ENCODE measurements at regions not wholly inside any gene's neighbourhood (a gene's known extent, or its start where the extent isn't known, plus 50 kb on each side); places are given as distances from the start of the nearest gene placed in this dataset.

DNA sequence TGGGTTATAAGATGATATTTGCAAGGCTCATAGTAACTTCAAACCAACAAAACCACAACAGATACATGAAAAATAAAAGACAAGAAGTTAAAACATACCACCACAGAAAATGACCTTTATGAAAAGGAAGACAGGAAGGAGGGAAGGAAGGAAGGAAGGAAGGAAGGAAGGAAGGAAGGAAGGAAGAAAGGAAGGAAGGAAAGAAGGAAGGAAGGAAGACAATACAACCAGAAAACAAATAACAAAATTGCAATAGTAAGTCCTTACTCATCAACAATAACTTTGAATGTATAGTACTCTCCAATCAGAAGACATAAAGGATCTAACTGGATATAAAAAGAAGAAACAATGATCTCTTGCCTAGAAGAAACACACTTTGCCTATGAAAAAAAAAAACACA, 287.4 kb upstream of the DCBLD2 start:
- DNase-seq (ENCODE audit: low read depth) = no peak
- TF ChIP-seq, protein P1, sequence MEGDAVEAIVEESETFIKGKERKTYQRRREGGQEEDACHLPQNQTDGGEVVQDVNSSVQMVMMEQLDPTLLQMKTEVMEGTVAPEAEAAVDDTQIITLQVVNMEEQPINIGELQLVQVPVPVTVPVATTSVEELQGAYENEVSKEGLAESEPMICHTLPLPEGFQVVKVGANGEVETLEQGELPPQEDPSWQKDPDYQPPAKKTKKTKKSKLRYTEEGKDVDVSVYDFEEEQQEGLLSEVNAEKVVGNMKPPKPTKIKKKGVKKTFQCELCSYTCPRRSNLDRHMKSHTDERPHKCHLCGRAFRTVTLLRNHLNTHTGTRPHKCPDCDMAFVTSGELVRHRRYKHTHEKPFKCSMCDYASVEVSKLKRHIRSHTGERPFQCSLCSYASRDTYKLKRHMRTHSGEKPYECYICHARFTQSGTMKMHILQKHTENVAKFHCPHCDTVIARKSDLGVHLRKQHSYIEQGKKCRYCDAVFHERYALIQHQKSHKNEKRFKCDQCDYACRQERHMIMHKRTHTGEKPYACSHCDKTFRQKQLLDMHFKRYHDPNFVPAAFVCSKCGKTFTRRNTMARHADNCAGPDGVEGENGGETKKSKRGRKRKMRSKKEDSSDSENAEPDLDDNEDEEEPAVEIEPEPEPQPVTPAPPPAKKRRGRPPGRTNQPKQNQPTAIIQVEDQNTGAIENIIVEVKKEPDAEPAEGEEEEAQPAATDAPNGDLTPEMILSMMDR (conservative IDR thresholded peaks at IDR 0.05; ENCODE audit: low read depth, low read length) = no peak
- no peak overlapping the region for H3K4me3 ChIP-seq (ENCODE audit: low read depth, low read length)

DNA sequence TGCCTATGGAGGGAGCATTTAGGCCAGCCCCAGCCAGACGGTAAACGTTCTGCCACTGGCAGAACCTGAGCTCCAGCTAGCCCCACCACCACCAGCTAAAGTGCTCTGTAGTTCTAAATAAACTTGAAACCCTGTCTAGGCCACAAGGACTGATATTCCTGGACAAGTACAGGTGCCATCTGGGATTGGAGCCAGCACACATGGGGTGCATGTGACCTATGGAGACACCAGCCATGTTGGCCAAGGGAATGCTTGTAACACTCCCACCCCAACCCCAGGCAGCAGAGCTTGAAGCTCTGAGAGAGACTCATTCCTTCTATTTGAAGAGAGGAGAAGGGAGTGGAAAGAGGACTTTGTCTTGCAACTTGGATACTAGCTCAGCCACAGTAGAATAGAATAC, 284.5 kb upstream of the DCBLD2 start:
- DNase-seq (ENCODE audit: low read depth) = peak; percentile 8
- H3K4me3 ChIP-seq (ENCODE audit: low read depth, low read length) = no peak overlapping the region
- TF ChIP-seq, protein P1 (conservative IDR thresholded peaks at IDR 0.05; ENCODE audit: low read depth, low read length) = no peak

DNA sequence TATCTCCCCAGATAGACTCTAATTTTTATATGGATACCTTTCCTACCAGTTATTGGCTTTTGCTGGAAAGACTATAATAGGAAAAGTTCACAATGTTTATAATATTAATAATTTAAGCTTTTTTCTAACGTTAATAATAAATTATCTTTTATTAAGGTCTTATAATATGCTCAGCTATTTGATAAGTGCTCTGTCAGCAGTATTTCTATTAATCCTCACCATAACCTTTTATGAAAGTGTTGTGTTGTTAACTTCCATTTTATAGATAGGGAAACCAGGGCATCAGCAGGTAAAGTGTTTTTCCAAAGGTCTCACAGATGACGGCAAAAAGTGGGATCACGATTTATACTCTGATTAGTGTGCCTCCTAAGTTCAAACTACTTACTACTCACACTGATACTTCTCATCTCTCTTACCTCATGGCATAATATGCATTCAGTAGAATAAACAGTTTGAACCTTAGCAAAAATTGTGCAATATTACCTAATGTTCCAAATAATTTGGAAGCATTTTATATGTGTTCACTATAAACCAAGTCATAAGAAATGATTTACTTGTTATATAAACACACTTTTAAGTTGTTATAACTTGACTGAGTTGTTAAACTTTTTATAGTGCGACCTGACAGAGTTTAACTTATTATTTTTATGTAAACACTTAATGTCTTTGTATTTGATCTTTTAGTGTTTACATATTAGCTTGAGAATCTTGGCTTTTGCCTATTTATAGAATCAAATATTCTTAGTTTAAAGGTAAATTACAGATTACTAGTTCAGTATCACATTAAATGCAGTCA, 274.9 kb upstream of the DCBLD2 start:
- no peak for DNase-seq (ENCODE audit: low read depth)
- TF ChIP-seq, protein P1 (conservative IDR thresholded peaks at IDR 0.05; ENCODE audit: low read depth, low read length) = no peak
- H3K4me3 ChIP-seq (ENCODE audit: low read depth, low read length) = no peak overlapping the region

DNA sequence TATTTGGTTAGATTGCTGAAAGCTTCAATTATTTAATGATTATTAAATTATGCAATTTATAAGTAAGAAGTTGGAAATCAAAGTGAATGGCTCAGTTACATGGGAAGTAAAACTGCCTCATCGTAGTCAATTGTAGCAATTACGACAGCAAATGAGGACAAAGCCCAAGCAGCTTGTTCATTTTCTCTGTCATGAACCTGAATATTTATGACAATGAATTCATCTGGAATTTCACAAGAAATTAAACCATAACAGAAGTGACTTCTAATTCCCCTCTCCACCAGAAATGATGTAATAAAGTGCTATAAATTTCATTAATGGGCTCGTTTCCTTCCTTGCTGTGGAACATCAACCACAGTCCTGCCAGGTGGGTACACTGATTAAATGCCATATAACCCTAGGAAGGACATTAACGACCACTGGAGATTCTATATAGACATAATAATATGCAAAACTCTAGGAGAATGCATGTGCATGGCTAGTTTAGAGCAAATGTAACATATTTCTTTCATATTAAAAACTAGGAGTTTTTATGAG, 273.8 kb upstream of the DCBLD2 start:
- DNase-seq (ENCODE audit: low read depth) = no peak
- TF ChIP-seq, protein P1 (conservative IDR thresholded peaks at IDR 0.05; ENCODE audit: low read depth, low read length) = no peak
- no peak overlapping the region for H3K4me3 ChIP-seq (ENCODE audit: low read depth, low read length)

DNA sequence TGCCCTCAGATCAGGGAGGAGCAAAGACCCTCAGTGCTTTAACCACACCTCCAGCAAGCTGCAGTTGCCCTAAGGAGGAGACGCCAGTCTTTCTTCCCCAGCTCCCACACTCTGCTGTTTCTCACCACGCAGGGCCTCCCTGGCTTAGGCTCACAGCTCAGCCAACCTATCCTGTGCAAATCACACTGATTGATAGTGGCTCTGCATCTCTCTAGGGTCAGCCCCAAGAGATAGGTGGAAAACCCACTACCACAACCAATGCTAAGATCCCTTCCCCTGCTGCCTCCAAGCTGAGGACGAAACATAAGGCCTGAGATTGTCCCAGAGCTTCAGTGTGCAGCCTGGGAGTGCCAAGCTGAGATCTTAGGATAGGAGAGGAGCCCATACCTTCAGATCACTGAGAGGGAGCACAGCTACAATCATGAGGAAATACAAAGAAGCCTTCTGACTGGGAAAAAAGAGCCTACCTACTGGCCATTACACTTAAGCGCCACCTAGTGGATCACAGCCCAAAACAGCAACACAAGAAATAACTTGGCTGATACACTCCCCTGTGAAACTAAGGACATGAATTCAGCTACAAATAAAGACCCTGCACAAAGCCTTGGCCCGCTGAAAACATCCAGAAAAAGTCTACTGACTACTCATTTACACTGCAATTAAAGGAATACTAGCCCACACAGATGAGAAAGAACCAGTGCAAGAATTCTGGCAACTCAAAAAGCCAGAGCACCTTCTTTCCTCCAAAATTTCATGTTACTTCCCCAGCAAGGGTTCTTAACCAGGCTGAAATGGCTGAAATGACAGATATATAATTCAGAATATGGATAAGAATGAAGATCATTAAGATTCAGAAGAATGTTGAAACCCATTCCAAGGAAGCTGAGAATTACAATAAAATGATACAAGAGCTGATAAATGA, 271.5 kb upstream of the DCBLD2 start:
- DNase-seq (ENCODE audit: low read depth) = peak; percentile 92
- TF ChIP-seq, protein P1 (conservative IDR thresholded peaks at IDR 0.05; ENCODE audit: low read depth, low read length) = peak; percentile 87
- no peak overlapping the region for H3K4me3 ChIP-seq (ENCODE audit: low read depth, low read length)

DNA sequence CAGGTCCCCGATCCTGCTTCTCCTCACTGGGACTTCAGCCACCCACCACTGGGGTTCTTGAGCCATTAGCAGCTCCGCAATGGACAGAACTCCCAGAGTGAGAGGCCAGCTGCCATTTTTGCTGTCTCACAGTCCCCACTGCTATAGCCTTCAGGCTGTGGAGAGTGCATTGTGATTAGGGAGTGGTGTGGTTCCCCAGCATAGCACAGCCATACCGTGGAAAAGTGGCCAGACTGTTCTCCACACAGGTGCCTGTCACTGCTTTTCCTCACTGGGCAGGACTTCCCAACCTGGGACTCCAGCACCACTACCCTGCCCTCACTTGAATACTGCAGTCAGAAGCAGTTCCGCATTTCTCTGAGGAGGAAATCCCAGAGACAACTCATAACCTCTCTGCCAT, 270.3 kb upstream of the DCBLD2 start:
- no peak for DNase-seq (ENCODE audit: low read depth)
- TF ChIP-seq, protein P1 (conservative IDR thresholded peaks at IDR 0.05; ENCODE audit: low read depth, low read length) = no peak
- no peak overlapping the region for H3K4me3 ChIP-seq (ENCODE audit: low read depth, low read length)

Data from choroid plexus epithelial cell (primary cell).